C1 segment of cervical spinal cord (tissue), 14 donors: ENCODE measurements at regions not wholly inside any gene's neighbourhood (a gene's known extent, or its start where the extent isn't known, plus 50 kb on each side); places are given as distances from the start of the nearest gene placed in this dataset.
A peak's percentile ranks its signal among the peaks of the same experiment; 100 is the strongest.
"Not testable (repeated sequence)": the region's sequence is repeated elsewhere in the genome, so short reads cannot be mapped to it uniquely, and the experiment has no call there.

ENCODE experiments used
- DNase-seq, 14 donors: peaks; one replicate each; lab custom pipeline; 2025; lab: John Stamatoyannopoulos, UW

- DNase-seq: no peak
Observed at GRCh38 chr7:130943981-130944380, 210.0 kb upstream of the KLF14 start.

- no peak for DNase-seq
Observed at GRCh38 chr7:130944997-130945396, 211.0 kb upstream of the KLF14 start.

- no peak for DNase-seq
Observed at GRCh38 chr7:130945411-130945811, 211.4 kb upstream of the KLF14 start.

- DNase-seq: no peak
Observed at GRCh38 chr7:130946114-130946513, 212.1 kb upstream of the KLF14 start.

- no peak for DNase-seq
Observed at GRCh38 chr7:130947792-130948580, 214.0 kb upstream of the KLF14 start.

- no peak for DNase-seq
Observed at GRCh38 chr7:130948822-130949221, 214.8 kb upstream of the KLF14 start.

GRCh38 chr7:130949550-130949949 lies 215.5 kb upstream of the KLF14 start:
- DNase-seq: no peak

- DNase-seq: no peak
Observed at GRCh38 chr7:130950054-130950453, 216.0 kb upstream of the KLF14 start.

- DNase-seq: no peak
Observed at GRCh38 chr7:130950741-130951140, 216.7 kb upstream of the KLF14 start.

GRCh38 chr7:130951303-130951975 lies 217.4 kb upstream of the KLF14 start:
- DNase-seq: peak in 1 of 14 donors; percentile 21

- peak in 1 of 14 donors; percentile 64 for DNase-seq
Observed at GRCh38 chr7:130951976-130952876, 218.2 kb upstream of the KLF14 start.

GRCh38 chr7:130953196-130953595 lies 219.2 kb upstream of the KLF14 start:
- no peak for DNase-seq

GRCh38 chr7:130954918-130955564 lies 221.0 kb upstream of the KLF14 start:
- no peak for DNase-seq

GRCh38 chr7:130955565-130955919 lies 221.5 kb upstream of the KLF14 start:
- no peak for DNase-seq

- DNase-seq: no peak
Observed at GRCh38 chr7:130956417-130957136, 222.6 kb upstream of the KLF14 start.

GRCh38 chr7:130957137-130957513 lies 223.1 kb upstream of the KLF14 start:
- DNase-seq: no peak

- not testable (repeated sequence) for DNase-seq
Observed at GRCh38 chr7:130957722-130958435, 223.9 kb upstream of the KLF14 start.

- DNase-seq: no peak
Observed at GRCh38 chr7:130958846-130959245, 224.8 kb upstream of the KLF14 start.

- DNase-seq: no peak
Observed at GRCh38 chr7:130959743-130960207, 225.8 kb upstream of the KLF14 start.
